ENCODE measurements at regions not wholly inside any gene's neighbourhood (a gene's known extent, or its start where the extent isn't known, plus 50 kb on each side); places are given as distances from the start of the nearest gene placed in this dataset.

- TF ChIP-seq POLR2A (IDR thresholded peaks at IDR 0.05): no peak
- no peak for TF ChIP-seq CTCF (IDR thresholded peaks at IDR 0.05)
These were observed 290.9 kb downstream of the SIPA1L2 start for GRCh38 chr1:232339073-232339472.
